ENCODE measurements at regions not wholly inside any gene's neighbourhood (a gene's known extent, or its start where the extent isn't known, plus 50 kb on each side); places are given as distances from the start of the nearest gene placed in this dataset.
A peak's percentile ranks its signal among the peaks of the same experiment; 100 is the strongest.

DNA sequence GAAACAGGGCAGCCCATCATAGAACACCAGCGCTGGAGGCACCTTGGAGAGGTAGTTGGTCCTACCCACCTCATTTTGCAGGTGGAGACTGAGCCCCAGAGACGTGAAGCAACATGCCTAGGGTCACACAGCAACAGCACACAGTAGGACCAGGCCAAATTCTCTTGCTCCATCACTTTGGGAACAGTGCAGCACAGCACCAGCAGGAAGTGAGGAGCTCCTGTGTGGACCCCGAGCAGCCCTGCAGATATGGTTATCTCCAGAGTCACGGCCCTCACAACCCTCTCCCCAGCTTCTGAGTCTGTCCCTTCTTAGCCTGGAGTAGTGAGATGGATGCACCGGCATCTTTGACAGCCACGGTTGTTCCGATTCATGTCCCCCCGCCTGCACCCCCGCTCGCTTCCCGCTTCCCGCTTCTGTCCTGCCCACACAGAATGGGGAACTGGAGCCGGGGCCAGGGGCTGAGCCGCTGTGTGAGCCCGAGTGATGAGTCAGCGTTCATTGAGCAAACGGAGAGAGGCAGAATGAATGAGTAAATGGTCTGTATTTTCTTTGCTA is 72.6 kb upstream of the DUSP22 start:
- ChIA-PET POLR2A (no interaction called here), CTCF (interaction anchor here (0.6 to 1.2 kb wide), 3 partner anchors 22 to 1204 kb away, joined by 3 read pairs; no protein-coding TSS in a partner anchor)
- Histone ChIP-seq H3K9me3 (ENCODE audit: control insufficient read depth, insufficient read depth, low read depth, low read length) (no peaks in the 10 kb centered on the region), H3K4me3 (ENCODE audit: low read depth, low read length) (no peak overlapping the region), H3K36me3 (ENCODE audit: control insufficient read depth in 2 of 2, insufficient read depth in 1 of 2, low read length in 2 of 2) (no peaks in the 10 kb centered on the region), H3K4me1 (ENCODE audit: control insufficient read depth, insufficient read depth, low read length) (no peaks in the 10 kb centered on the region), H3K27ac (ENCODE audit: extremely low read depth, low read depth, low read length) (no peak overlapping the region)
- TF ChIP-seq, protein P1, sequence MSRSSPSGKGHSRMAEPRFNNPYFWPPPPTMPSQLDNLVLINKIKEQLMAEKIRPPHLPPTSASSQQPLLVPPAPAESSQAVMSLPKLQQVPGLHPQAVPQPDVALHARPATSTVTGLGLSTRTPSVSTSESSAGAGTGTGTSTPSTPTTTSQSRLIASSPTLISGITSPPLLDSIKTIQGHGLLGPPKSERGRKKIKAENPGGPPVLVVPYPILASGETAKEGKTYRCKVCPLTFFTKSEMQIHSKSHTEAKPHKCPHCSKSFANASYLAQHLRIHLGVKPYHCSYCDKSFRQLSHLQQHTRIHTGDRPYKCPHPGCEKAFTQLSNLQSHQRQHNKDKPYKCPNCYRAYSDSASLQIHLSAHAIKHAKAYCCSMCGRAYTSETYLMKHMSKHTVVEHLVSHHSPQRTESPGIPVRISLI (tag by site-specific recombination; IDR thresholded peaks at IDR 0.05) = no peak
- TF ChIP-seq ZSCAN23 (tag by site-specific recombination; IDR thresholded peaks at IDR 0.05) (no peak), SP3 (tag by site-specific recombination; IDR thresholded peaks at IDR 0.05) (no peak), ZIC2 (tag by site-specific recombination; IDR thresholded peaks at IDR 0.05) (no peak), ZFHX2 (tag by site-specific recombination; conservative IDR thresholded peaks at IDR 0.05) (peak; percentile 38), HOXD13 (CRISPR knock-in tag; IDR thresholded peaks at IDR 0.05; ENCODE audit: borderline replicate concordance) (no peak), ZBTB7A (tag by site-specific recombination; IDR thresholded peaks at IDR 0.05; ENCODE audit: low read depth) (no peak), ZNF701 (tag by site-specific recombination; IDR thresholded peaks at IDR 0.05) (no peak), ZNF48 (tag by site-specific recombination; IDR thresholded peaks at IDR 0.05) (no peak), ZBTB8A (tag by site-specific recombination; IDR thresholded peaks at IDR 0.05) (0 out of 2 replicates have a peak, but pooled peaks have one; percentile 30), ZNF302 (tag by site-specific recombination; IDR thresholded peaks at IDR 0.05; ENCODE audit: low read depth) (no peak), ZNF704 (tag by site-specific recombination; IDR thresholded peaks at IDR 0.05) (no peak), ZNF555 (tag by site-specific recombination; conservative IDR thresholded peaks at IDR 0.05) (no peak), ZNF335 (tag by site-specific recombination; conservative IDR thresholded peaks at IDR 0.05) (no peak), PRDM1 (tag by site-specific recombination; IDR thresholded peaks at IDR 0.05) (no peak)
- TF ChIP-seq, protein P2, sequence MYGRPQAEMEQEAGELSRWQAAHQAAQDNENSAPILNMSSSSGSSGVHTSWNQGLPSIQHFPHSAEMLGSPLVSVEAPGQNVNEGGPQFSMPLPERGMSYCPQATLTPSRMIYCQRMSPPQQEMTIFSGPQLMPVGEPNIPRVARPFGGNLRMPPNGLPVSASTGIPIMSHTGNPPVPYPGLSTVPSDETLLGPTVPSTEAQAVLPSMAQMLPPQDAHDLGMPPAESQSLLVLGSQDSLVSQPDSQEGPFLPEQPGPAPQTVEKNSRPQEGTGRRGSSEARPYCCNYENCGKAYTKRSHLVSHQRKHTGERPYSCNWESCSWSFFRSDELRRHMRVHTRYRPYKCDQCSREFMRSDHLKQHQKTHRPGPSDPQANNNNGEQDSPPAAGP (tag by site-specific recombination; IDR thresholded peaks at IDR 0.05) = no peak
- TF ChIP-seq, protein P3, sequence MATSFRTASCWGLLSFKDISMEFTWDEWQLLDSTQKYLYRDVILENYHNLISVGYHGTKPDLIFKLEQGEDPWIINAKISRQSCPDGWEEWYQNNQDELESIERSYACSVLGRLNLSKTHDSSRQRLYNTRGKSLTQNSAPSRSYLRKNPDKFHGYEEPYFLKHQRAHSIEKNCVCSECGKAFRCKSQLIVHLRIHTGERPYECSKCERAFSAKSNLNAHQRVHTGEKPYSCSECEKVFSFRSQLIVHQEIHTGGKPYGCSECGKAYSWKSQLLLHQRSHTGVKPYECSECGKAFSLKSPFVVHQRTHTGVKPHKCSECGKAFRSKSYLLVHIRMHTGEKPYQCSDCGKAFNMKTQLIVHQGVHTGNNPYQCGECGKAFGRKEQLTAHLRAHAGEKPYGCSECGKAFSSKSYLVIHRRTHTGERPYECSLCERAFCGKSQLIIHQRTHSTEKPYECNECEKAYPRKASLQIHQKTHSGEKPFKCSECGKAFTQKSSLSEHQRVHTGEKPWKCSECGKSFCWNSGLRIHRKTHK (tag by site-specific recombination; IDR thresholded peaks at IDR 0.05) = no peak

GRCh38 chr6:220312-220711 is 72.0 kb upstream of the DUSP22 start:
- no peaks in the 10 kb centered on the region for H3K36me3 ChIP-seq (ENCODE audit: control insufficient read depth in 2 of 2, insufficient read depth in 1 of 2, low read length in 2 of 2)
- POLR2A ChIA-PET = no interaction called here
- H3K27ac ChIP-seq (ENCODE audit: extremely low read depth, low read depth, low read length) = no peak overlapping the region
- CTCF ChIA-PET = interaction anchor here (0.6 to 1.1 kb wide), 4 partner anchors 22 to 516 kb away, joined by 3 read pairs; no protein-coding TSS in a partner anchor
- H3K9me3 ChIP-seq (ENCODE audit: control insufficient read depth, insufficient read depth, low read depth, low read length) = no peaks in the 10 kb centered on the region
- no peak for TF ChIP-seq ZNF266 (tag by site-specific recombination; IDR thresholded peaks at IDR 0.05; ENCODE audit: low read depth)
- no peaks in the 10 kb centered on the region for H3K4me1 ChIP-seq (ENCODE audit: control insufficient read depth, insufficient read depth, low read length)
- H3K4me3 ChIP-seq (ENCODE audit: low read depth, low read length) = no peak overlapping the region

All from HEK293 (cell line).